22Rv1 (cell line): ENCODE measurements at regions not wholly inside any gene's neighbourhood (a gene's known extent, or its start where the extent isn't known, plus 50 kb on each side); places are given as distances from the start of the nearest gene placed in this dataset.

Source experiments
- H3K27ac ChIP-seq: fragments of 450-650 bp; 2 replicates; pipeline ENCODE4 v1.5.1; 2017
- ZFX ChIP-seq: fragments of 450-650 bp; IDR thresholded peaks from 2 replicates; pipeline ENCODE4 v1.6.1; 2017; ENCODE audit warnings: antibody characterized with exemption, borderline replicate concordance
- TF ChIP-seq, protein P1 (sequence below): fragments of 450-650 bp; IDR thresholded peaks from 2 replicates; pipeline ENCODE4 v1.5.1; 2017; ENCODE audit warnings: mild to moderate bottlenecking

DNA sequence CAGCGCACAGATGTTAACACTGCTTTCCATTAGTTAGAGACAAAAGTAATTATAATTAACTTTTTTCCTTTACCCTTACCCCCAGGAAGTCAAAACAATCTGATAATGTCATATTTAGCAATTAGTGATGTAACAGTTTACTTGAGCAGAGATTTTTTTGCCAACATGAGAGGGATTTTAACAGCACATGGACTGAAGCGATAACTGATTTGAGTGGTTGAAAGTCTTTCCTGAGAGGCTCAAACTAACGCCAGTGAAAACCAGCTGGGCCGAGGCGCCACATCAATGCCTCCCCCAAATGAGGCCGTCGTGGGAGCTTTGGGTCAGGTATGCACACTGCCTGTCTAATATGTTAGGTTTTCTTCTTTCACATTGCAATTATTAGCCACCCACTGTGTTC lies 469.9 kb upstream of the SMIM21 start:
- no peak for TF ChIP-seq ZFX
- TF ChIP-seq, protein P1, sequence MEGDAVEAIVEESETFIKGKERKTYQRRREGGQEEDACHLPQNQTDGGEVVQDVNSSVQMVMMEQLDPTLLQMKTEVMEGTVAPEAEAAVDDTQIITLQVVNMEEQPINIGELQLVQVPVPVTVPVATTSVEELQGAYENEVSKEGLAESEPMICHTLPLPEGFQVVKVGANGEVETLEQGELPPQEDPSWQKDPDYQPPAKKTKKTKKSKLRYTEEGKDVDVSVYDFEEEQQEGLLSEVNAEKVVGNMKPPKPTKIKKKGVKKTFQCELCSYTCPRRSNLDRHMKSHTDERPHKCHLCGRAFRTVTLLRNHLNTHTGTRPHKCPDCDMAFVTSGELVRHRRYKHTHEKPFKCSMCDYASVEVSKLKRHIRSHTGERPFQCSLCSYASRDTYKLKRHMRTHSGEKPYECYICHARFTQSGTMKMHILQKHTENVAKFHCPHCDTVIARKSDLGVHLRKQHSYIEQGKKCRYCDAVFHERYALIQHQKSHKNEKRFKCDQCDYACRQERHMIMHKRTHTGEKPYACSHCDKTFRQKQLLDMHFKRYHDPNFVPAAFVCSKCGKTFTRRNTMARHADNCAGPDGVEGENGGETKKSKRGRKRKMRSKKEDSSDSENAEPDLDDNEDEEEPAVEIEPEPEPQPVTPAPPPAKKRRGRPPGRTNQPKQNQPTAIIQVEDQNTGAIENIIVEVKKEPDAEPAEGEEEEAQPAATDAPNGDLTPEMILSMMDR: no peak
- no peak overlapping the region for H3K27ac ChIP-seq

DNA sequence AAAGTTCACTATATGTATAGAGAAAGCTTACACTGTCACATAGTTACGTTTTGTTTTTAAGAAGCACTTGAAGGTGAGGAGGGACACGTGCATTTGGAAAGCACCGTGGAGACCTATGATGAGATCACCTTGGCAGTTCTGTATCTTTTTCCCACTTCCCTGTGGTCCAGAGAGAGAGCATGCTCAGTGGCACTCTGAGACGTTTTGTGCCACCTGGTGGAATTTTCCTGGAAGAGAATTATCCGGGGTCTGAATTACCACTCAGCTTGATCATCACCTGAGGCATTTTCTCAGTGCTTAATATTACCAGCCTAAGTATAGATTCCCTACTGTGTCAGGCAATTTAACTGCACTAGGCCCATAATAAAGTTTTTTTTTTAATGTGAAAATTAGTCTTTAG lies 469.4 kb upstream of the SMIM21 start:
- TF ChIP-seq, protein P1: peak; percentile 13
- TF ChIP-seq ZFX: no peak
- H3K27ac ChIP-seq: no peak overlapping the region

DNA sequence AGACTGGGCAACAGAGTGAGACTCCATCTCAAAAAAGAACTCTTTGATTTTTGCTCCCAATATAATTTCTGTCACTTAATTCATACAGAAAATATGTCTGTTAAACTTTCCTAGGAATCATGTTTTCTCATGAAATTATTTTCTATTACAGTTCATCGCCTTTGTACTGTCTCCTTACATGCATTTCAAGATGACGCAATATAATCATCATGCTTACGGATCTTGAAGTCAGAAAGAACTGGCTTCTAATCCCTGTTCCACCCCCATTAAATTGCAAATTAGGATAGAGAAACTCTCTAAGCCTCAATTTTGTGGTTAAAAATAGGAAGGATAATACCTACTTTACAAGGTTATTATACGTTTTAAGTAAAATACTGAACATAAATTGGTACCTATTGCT lies 467.6 kb upstream of the SMIM21 start:
- TF ChIP-seq ZFX: no peak
- TF ChIP-seq, protein P1: no peak
- no peak overlapping the region for H3K27ac ChIP-seq

DNA sequence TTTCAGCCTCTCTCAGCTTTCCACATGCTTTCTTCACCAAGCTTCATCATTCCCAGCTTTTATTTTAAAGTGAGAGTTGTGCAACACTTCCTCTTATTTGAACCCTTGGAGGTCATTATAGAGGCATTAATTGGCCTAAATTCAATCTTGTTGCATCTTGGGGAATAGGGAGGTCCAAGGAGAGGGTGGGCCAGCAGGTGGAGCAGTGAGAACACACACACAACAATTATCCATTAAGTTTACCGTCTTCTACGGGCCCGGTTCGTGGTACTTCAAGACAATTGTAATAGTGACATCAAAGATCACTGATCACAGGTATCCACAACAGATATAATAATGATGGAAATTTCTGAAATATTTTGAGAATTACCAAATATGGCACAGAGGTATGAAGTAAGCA lies 457.2 kb upstream of the SMIM21 start:
- TF ChIP-seq, protein P1: no peak; the same call in 1 of the 2 replicates
- TF ChIP-seq ZFX: no peak
- no peak overlapping the region for H3K27ac ChIP-seq

DNA sequence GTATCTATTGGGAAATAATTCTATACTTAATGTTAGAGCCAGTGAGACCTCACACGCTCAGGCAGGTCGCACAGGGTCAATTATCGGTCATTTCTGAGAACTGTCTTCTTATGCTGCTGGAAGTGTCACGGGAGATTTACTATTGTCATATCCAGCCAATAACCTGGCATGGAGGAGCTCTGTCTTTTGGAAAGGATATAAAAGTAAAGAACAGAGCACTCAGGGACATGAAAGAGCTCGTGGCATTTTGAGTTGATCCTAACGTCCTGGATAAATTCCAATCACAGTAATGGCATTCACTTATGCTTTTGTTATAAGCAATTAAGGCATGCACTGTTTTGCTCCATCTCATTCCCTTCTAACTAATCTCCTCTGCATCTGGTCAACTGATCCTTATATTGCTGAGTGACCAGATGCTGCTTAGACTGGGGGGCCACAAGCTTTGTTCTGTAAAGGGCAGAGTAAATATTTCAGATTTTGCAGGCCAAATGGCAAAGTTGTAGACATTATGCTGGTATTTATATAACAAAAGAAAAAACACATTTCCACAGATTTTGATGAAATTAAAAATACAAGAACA lies 453.5 kb upstream of the SMIM21 start:
- H3K27ac ChIP-seq: no peak overlapping the region
- TF ChIP-seq, protein P1: no peak
- TF ChIP-seq ZFX: no peak

DNA sequence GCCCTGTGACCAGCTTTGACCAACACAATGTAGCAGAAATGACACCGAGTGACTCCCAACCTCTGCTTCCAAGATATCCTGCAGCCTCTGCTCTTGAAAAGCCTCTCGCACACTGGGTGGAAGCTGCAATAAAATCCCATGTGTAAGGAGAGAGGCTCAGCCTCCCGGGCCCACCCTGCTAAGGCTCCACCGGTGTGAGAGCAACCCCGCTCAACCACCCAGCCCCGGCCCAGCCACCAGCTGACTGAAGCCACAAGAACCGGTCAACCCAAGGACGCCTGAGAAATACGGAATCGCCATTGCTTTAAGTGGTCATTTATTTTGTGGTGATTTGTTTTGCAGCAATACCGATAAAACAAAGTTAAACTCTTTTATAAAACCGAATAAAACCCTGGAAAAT lies 452.8 kb upstream of the SMIM21 start:
- H3K27ac ChIP-seq: no peak overlapping the region
- no peak for TF ChIP-seq ZFX
- TF ChIP-seq, protein P1: no peak

DNA sequence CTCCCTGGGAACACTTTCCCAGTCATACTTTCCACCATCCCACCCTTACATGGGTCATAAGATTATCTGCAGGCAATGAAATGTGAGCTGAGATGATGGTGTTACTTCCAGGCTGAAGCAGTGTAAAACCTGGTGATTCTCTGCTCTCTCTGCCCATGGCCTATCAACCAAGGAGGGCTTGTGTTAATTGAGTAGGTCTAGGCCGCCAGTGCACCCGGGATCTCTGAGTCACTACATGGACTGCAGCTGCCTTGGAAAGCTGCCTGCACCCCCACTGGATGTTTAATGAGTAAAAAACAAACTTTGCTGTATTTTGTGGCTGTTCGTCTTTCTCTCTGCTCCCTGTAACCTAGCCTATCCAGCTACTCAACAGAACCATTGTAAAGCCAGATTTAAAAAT lies 451.7 kb upstream of the SMIM21 start:
- no peak overlapping the region for H3K27ac ChIP-seq
- TF ChIP-seq, protein P1: no peak
- TF ChIP-seq ZFX: no peak
